ENCODE measurements at regions not wholly inside any gene's neighbourhood (a gene's known extent, or its start where the extent isn't known, plus 50 kb on each side); places are given as distances from the start of the nearest gene placed in this dataset.

GRCh38 chr5:1639757-1640156 lies 116.0 kb upstream of the LPCAT1 start:
- no peaks in the 10 kb centered on the region for H4K20me1 ChIP-seq (ENCODE audit: insufficient read depth, low read length)
- H3K36me3 Mint-ChIP-seq: no peaks in the 10 kb centered on the region
- peaks cover 34 to 60% (median 40%) of the 10 kb centered on the region in 3 donors for H3K27me3 Mint-ChIP-seq (ENCODE audit: low read depth in 3 of 3)
- H3K79me2 ChIP-seq (ENCODE audit: insufficient read depth, low read length): no peaks in the 10 kb centered on the region
- no peak overlapping the region for H3K4me3 Mint-ChIP-seq
- H3K27me3 ChIP-seq (ENCODE audit: control insufficient read depth in 2 of 2, insufficient read depth in 2 of 2, low read length in 2 of 2): peaks cover 16 to 36% of the 10 kb centered on the region in 2 donors
- no peak overlapping the region for H2AFZ ChIP-seq (ENCODE audit: insufficient read depth, low read depth, low read length, poor library complexity, severe bottlenecking)
- intact Hi-C loops (cut with micrococcal nuclease): loop anchor here (5.0 to 10.0 kb wide), 4 partner anchors 115 to 297 kb away; partner anchors contain the start of gene LPCAT1 (in 1 of the 2)
- no peaks in the 10 kb centered on the region for H3K36me3 ChIP-seq (replicated peaks in 1 of 2; ENCODE audit: control insufficient read depth in 1 of 2, insufficient read depth in 2 of 2, low read length in 2 of 2)
- DNase-seq: no peak
- no peak overlapping the region for H3K4me3 ChIP-seq (replicated peaks in 1 of 3; ENCODE audit: low read depth in 2 of 3, low read length in 3 of 3)
- H3K27ac ChIP-seq (ENCODE audit: low read depth in 1 of 2, low read length in 2 of 2): no peak overlapping the region
- 95% methylated on average over 14 of the region's 14 CpGs for WGBS (ENCODE audit: insufficient coverage)
- H3K4me2 ChIP-seq (replicated peaks; ENCODE audit: extremely low read depth, low read length, poor library complexity, severe bottlenecking): no peak overlapping the region
- peaks cover 0 to 5% (median 2%) of the 10 kb centered on the region in 7 donors for H3K9me3 Mint-ChIP-seq
- H3K4me1 ChIP-seq (ENCODE audit: control insufficient read depth in 1 of 2, insufficient read depth in 2 of 2, low read length in 2 of 2): no peaks in the 10 kb centered on the region
- no peak for TF ChIP-seq CTCF (IDR thresholded peaks at IDR 0.05)
- peak overlapping the region in 4 of 7 donors; percentile 2 to 56 (median 20) for H3K27ac Mint-ChIP-seq
- H3K4me1 Mint-ChIP-seq: peaks cover 5% of the 10 kb centered on the region
- H3K9me3 ChIP-seq (replicated peaks in 1 of 2; ENCODE audit: control insufficient read depth in 1 of 2, insufficient read depth in 1 of 2, low read length in 2 of 2): peaks cover 0 to 6% of the 10 kb centered on the region in 2 donors
- H3K9ac ChIP-seq (ENCODE audit: insufficient read depth, low read length, poor library complexity, severe bottlenecking): no peak overlapping the region

DNA sequence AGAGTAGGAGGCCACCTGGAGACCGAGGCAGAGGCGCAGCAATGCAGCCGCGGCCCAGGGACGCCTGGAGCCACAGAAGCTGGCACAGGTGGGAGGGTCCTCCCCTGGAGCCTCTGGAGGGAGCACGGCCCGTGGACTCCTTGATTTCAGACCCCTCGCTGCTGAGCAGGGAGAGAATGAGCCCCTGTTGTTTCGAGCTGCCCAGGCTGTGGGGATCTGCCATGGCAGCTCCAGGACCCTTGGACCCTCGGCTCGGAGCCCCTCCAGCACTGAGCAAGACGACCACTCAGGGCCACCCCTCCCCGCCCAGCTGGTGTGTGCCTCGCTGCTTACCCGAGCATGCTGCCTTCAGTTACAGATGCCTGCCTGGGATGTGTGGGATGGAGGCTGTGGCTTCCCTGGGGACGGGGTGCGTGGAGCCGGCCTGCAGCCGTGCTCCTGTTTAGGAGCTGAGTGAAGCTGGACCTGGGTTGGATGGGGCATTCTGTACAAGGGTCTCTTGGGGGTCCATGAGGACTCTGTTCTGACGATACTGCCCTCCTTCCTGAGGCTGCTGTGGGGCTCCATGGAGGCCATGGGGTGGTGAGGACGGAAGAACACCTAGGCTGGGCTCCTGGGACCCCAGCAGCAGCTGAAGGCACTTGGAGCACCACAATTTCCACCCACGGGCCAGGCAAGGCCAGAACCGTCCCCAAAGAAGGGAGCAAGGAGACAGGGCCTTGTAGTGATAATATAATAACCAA lies 115.1 kb upstream of the LPCAT1 start:
- Histone ChIP-seq H3K4me3 (replicated peaks in 1 of 3; ENCODE audit: low read depth in 2 of 3, low read length in 3 of 3) (no peak overlapping the region), H3K27ac (ENCODE audit: low read depth in 1 of 2, low read length in 2 of 2) (no peak overlapping the region), H3K27me3 (ENCODE audit: control insufficient read depth in 2 of 2, insufficient read depth in 2 of 2, low read length in 2 of 2) (peaks cover 13 to 37% of the 10 kb centered on the region in 2 donors), H3K4me2 (replicated peaks; ENCODE audit: extremely low read depth, low read length, poor library complexity, severe bottlenecking) (no peak overlapping the region), H4K20me1 (ENCODE audit: insufficient read depth, low read length) (no peaks in the 10 kb centered on the region), H3K79me2 (ENCODE audit: insufficient read depth, low read length) (no peaks in the 10 kb centered on the region), H3K4me1 (ENCODE audit: control insufficient read depth in 1 of 2, insufficient read depth in 2 of 2, low read length in 2 of 2) (peaks cover 5 to 6% of the 10 kb centered on the region in 2 donors), H3K9ac (ENCODE audit: insufficient read depth, low read length, poor library complexity, severe bottlenecking) (no peak overlapping the region), H3K36me3 (replicated peaks in 1 of 2; ENCODE audit: control insufficient read depth in 1 of 2, insufficient read depth in 2 of 2, low read length in 2 of 2) (no peaks in the 10 kb centered on the region), H2AFZ (ENCODE audit: insufficient read depth, low read depth, low read length, poor library complexity, severe bottlenecking) (no peak overlapping the region), H3K9me3 (replicated peaks in 1 of 2; ENCODE audit: control insufficient read depth in 1 of 2, insufficient read depth in 1 of 2, low read length in 2 of 2) (peaks cover 0 to 5% of the 10 kb centered on the region in 2 donors)
- peak overlapping the region in 1 of 7 donors; percentile 44 for H3K27ac Mint-ChIP-seq
- no peak overlapping the region for H3K4me3 Mint-ChIP-seq
- no peak for TF ChIP-seq CTCF (IDR thresholded peaks at IDR 0.05)
- H3K36me3 Mint-ChIP-seq: peaks cover 0 to 4% of the 10 kb centered on the region in 2 donors
- WGBS (ENCODE audit: insufficient coverage): 90% methylated on average over 18 of the region's 23 CpGs
- H3K4me1 Mint-ChIP-seq: peaks cover 7% of the 10 kb centered on the region
- intact Hi-C loops (cut with micrococcal nuclease): loop anchor here in 1 of 2 donors (10.0 kb wide), 1 partner anchor 114 kb away; the partner anchor contains the start of gene LPCAT1
- DNase-seq: no peak
- peaks cover 37 to 64% (median 43%) of the 10 kb centered on the region in 3 donors for H3K27me3 Mint-ChIP-seq (ENCODE audit: low read depth in 3 of 3)
- peaks cover 0 to 12% (median 4%) of the 10 kb centered on the region in 7 donors for H3K9me3 Mint-ChIP-seq

Data from CD14-positive monocyte (primary cell).